Activated T-cell treated with anti-CD3 and anti-CD28 coated beads, Interleukin-2, amount 50 U/mL, for 1 hour (primary cell): ENCODE measurements at regions not wholly inside any gene's neighbourhood (a gene's known extent, or its start where the extent isn't known, plus 50 kb on each side); places are given as distances from the start of the nearest gene placed in this dataset.

Source experiments
- DNase-seq: peaks from one replicate; pipeline ENCODE4 v3.0.0-alpha.2; 2020

GRCh38 chr3:127483902-127484591 lies 106.5 kb downstream of the TPRA1 start:
- DNase-seq: no peak

GRCh38 chr3:127483005-127483641 lies 107.4 kb downstream of the TPRA1 start:
- DNase-seq: no peak

- DNase-seq: no peak
These were observed 108.1 kb downstream of the TPRA1 start for GRCh38 chr3:127482216-127483004.

DNA sequence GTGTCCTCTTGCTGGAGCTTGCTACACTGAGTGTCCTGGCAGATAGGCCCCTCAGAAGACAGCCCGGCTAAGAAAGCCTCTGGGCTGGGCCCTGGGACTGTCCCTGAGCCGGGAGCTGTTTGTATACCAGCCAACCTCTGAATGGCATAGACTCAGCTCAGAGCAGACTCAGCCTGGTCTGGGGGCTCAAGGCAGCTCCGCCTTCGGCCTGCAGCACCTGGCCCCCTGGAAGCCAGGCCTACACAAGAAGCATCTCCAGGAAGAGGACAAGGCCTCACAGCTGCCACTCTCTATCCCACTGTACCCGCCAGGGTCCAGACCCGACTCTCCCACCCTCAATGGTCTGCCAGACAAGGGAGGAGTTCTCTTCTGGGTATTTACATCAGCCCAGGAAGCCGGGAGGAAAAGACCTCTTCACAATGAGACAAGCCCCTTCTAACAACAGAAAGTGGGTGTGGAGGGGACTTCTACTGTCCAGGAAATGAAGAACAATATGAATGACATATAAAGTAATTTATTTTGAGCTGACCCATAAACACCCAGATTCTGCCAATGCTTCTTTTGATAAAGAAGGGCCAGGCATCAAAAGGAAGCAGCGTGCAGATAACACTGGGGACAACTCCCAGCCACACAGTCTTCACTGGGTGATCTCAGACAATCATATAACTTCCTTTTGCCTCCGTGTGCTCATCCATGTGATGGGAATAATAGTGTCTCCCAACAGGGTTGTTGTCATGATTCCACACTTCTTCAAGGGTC lies 110.2 kb downstream of the TPRA1 start:
- DNase-seq: no peak

- DNase-seq: no peak
These were observed 111.1 kb downstream of the TPRA1 start for GRCh38 chr3:127479449-127479848.

GRCh38 chr3:127478922-127479321 lies 111.6 kb downstream of the TPRA1 start:
- no peak for DNase-seq

DNA sequence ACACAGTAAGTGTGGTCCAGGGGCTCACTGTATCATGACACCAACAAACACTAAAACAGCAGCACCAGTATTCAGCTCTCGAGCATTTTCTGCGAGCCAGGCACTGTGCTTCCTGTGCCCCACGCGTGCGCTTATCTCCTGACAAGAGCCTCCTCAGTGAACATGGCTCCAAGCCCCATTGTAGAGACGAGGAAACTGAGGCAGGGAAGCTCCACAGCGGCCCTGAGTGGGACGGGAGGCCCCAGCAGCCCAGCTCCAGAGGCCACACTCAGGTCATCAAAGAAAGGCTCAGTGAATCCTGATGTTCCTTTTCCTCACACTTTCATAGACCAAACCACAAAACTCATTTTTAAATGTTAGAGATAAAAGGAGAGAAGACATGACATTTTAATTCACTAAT lies 113.1 kb downstream of the TPRA1 start:
- no peak for DNase-seq

DNA sequence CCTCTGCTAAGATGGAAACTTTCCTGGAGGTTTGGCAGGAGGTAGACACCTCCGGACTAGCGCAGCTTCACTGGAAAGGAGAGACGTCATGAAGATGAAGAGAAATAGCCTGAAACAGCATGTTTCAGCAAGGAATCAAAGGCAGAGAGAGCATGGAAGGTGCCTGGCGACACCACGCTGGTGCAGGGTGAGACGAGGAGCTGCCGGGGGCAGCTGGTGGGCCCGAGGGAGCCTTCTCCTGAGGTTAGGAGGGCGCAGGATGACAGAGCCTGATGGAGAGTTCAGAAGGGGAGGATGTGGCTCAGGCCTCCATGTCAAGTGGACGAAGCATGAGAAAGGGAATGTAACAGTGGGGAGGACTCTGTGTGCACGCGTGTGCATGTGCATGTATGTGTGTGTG lies 113.6 kb downstream of the TPRA1 start:
- no peak for DNase-seq

- no peak for DNase-seq
These were observed 114.4 kb downstream of the TPRA1 start for GRCh38 chr3:127475975-127476705.

DNA sequence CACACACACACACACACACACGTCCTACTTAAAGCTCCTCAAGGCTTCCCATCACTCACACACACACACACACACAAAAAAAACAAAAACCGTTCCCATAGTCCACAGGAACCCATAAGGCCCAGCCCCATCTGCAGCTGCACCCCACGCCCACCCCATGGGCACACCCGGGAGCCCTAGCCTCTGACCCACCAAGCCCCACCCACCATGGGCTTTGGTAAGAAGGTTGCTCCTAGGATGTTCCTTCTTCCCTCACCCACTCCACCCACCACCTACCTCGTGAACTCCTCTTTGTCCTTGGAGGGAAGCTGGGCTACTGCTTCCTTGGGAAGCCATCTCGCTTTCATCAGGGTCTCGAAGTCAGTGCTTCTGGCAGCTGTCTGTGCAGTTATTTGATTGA lies 115.1 kb downstream of the TPRA1 start:
- no peak for DNase-seq

GRCh38 chr3:127473244-127474024 lies 117.1 kb downstream of the TPRA1 start:
- DNase-seq: no peak

DNA sequence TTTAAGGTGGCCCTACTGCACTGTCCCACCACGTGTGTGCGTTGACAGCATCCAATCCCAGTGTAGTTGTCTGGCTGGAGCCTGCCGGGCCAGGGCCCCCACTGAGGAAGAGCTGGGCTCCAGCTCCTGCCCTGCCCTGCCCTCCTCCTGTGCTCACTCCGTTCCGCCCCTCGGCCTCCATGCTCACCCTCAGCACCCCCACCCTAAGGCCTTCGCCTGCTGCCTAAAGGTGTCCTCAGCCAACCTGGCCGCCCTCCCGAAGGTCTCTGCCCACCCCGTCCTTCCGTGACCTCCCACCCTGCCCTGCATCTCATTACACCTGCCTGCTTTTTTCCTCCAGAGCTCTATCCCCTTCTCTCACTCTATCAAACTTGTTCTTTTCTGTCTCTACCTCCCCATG lies 118.0 kb downstream of the TPRA1 start:
- DNase-seq: no peak

- no peak for DNase-seq
These were observed 119.4 kb downstream of the TPRA1 start for GRCh38 chr3:127471142-127471541.

DNA sequence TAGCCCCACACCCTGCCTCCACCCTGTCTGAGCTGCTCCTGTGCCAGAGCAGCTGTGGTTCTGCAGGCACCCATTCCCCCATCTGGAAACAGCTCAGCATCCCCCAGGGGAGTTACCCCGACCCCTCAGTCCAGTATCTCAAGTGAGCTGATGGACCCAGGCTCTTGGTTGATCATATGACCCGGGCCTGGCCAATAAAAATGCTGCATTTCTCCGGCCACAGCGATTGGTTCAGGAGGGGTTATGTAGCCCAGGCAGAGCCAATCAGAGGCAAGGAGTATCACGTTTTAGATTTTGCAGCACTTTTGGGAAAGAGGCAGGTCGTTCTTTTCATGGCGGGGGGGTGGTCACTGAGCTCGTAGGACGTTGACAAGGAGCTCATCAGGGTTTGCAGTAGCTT lies 120.8 kb downstream of the TPRA1 start:
- DNase-seq: no peak

DNA sequence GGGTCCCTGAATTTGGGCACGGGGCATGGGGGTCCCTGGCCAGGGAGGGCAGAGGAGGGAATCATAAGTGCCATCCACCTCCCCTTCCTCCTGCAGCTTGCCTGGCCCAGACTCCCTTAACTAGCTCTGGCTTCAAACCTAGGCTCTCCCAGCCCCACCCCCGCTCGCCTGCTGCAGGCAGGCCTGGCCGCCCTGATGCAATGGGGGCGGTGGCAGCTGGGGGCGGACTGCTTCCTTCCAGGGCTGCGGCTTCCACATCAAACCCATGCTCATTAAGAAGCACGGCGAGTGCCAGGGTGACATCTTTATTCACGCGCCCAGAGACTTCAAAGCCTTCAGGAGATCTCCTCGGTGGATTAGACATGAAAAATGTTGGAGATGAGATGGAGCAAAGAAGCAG lies 123.1 kb downstream of the TPRA1 start:
- DNase-seq: no peak

DNA sequence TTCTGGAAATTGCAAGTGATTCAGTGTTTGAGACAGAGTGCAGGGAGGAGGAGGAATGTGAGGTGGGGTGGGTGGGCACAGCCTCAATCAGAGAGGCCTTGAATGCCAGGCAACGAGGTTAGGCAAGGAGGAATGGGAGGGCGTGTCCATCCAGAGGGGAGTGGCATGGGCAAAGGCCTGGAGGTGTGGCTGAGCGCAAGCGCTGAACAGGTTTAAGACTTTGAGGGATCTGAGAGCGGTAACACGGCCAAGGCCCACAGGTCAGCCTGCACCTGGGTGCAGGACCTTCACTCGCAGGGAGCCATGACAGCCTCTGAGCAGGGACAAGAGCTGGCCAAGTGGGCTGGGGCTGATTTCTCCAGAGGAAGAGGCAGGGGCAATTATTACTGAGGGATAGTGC lies 125.9 kb downstream of the TPRA1 start:
- DNase-seq: no peak

GRCh38 chr3:127462111-127462655 lies 128.3 kb downstream of the TPRA1 start:
- no peak for DNase-seq

DNA sequence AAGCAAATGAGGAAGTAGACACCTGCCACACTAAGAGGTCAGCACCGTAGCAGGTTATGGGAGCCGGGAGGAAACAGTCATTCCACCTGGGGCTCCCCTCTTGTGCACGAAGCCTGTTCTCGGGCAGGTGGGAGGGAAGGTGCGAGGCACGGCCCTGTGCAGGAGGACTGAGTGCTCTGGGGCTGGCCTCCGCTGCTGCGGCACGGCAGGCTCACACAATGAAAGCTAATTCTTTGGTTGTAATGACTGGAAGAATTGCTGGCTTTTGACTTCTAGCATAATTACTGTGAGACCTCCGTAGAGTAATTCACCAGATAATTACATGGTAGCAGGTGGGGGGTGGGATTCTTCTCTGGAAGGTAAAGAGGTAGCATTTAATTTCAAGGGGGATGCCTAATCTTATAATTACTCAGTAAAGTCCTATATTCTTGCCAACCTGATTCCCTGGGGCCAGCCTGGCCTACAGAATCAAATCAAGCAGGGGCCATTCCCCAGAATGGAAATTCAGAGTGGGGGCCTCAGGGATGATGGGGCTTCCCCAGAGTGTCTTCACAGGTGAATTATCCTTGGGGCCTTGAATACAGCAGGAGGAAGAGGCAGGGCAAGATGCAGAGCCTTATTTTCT lies 129.1 kb downstream of the TPRA1 start:
- DNase-seq: no peak

DNA sequence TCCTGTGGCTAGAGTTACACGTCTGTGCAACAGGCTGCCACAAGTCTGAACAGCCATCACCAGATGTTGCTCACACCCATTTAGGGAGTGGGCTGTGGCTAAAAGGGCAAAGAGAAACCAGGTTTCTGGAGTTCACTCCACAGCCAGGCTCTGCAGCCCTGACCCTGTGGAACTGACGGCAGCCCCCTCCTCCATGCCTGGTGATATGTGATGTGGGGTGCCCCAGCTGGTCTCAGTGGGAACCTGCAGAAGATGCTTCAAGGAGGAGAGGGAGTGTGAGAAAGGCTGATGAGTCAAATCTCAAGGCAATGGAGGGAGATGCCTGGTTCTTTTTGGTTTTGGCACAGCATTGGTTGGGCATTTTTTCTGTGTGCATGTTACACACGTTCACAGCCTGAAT lies 130.6 kb downstream of the TPRA1 start:
- no peak for DNase-seq

DNA sequence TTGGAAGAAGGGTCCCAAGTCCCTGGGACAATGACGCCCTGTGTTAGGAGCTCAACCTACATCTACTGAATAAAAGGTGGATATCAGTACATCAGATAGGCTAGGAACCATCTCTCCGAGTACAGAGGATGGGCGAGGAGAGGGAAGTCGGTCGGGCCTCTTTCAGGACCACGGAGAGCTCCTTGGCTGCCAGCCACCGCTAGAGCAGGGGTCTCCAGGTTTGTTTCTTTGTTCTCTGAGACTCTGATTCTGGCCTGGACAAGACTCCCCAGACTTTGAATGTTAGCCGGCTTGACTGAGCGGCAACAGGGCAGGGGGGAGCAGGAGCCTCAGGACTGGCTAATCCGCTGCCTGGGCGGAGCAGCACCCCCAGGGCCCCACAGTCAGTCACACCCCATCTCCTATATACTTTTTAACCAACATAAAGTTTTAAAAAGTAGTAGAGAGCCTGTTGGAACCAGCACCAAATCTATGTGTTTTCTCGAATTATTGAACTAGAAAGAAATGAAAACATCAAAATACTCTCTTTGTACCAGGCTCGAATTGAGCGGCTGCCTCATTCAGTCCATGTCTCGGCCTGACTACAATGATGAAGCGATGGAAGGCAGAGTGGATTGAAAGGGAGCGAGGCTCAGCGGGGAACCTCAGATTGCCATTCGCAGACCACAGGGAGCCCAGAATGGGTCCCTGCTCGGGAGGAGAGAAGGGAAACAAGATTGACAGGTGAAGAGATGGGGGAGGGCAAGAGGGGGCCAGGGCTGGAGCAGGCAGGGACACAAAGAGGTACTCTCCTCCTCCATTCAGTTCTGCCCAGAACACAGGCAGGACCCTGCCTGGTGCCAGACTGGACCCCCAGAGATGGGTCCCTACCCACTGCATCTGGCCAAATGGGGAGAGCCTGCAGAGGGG lies 131.6 kb downstream of the TPRA1 start:
- DNase-seq: peak; percentile 24
